Peyer's patch (tissue), 4 donors: ENCODE measurements at regions not wholly inside any gene's neighbourhood (a gene's known extent, or its start where the extent isn't known, plus 50 kb on each side); places are given as distances from the start of the nearest gene placed in this dataset.

Experiments
- DNase-seq, 3 donors: peaks; one replicate each; pipeline ENCODE4 v3.0.0-alpha.2; 2017 to 2019
- H3K27ac ChIP-seq, 4 donors: fragments of 200-600 bp; sonication (generic); one replicate each; pipeline ENCODE4 v1.5.1; 2016 to 2019
- H3K27me3 ChIP-seq, 2 donors: fragments of 200-600 bp; sonication (generic); one replicate each; pipeline ENCODE4 v1.5.1; 2019
- H3K36me3 ChIP-seq, 3 donors: fragments of 200-600 bp; sonication (generic); one replicate each; pipeline ENCODE4 v1.5.1; 2016 to 2019
- H3K4me1 ChIP-seq, 4 donors: fragments of 200-600 bp; sonication (generic); one replicate each; pipeline ENCODE4 v1.5.1; 2016 to 2019
- H3K4me3 ChIP-seq, 4 donors: fragments of 200-600 bp; sonication (generic); 1 replicate in 3 of 4; 2 replicates in 1 of 4; pipeline ENCODE4 v1.5.1; 2016 to 2019; ENCODE audit warnings: mild to moderate bottlenecking in 1 of 4
- H3K9me3 ChIP-seq, 4 donors: fragments of 200-600 bp; sonication (generic); one replicate each; pipeline ENCODE4 v1.5.1; 2016 to 2019; ENCODE audit warnings: mild to moderate bottlenecking in 1 of 4
- CTCF ChIP-seq, 6 experiments: fragments of 450-650 bp in 4 of 6; fragments of 200-600 bp in 2 of 6; sonication (generic) in 1 of 6; IDR thresholded peaks; one replicate each; pipeline ENCODE4 v1.5.1; 2017 to 2019; ENCODE audit warnings: antibody characterized with exemption in 6 of 6, mild to moderate bottlenecking in 3 of 6, moderate library complexity in 1 of 6
- POLR2A ChIP-seq, 2 donors: fragments of 450-650 bp; IDR thresholded peaks; one replicate each; pipeline ENCODE4 v1.5.1; 2017; ENCODE audit warnings: antibody characterized with exemption in 2 of 2, mild to moderate bottlenecking in 2 of 2, moderate library complexity in 2 of 2

DNA sequence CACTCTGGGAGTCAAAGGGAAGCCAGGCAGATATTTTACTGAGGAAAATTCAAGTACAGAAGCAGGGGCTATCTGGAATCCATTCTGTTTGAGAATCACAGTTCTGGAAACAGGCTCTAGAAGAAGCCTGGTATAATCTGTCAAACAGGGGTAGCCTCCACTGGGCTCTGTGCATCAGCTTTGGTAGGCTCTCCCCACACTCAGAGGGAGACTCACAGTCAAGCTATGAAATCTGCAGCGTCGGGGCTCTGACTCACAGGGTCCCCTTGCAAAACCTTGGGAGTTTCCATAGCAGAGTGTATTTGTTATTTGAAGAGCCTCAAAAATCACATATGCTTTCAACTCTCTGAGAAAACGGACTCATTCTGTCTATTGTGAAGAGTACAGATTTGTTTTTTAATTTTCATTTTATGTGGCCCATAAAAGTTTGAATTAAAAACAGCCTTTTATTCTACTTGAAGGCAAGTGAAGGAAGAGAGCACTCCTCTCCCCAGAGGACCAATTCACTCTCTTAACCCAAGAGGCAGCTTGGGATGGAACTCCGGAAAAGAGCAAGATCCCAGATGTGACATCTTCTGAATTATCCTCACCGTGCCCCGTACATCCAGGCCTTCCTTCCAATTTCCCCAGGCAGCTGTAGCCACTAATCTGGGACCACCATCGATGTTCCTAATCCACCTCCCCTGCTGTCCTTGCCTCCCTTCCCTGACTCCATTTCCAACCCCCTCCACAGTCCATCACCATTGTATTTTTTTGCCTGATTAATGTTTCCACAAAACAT lies 590.9 kb upstream of the MGMT start:
- H3K27ac ChIP-seq: no peak overlapping the region
- H3K27me3 ChIP-seq: no peaks in the 10 kb centered on the region
- no peaks in the 10 kb centered on the region for H3K36me3 ChIP-seq
- no peak for DNase-seq
- H3K4me1 ChIP-seq: no peaks in the 10 kb centered on the region
- no peaks in the 10 kb centered on the region for H3K9me3 ChIP-seq
- TF ChIP-seq POLR2A (IDR thresholded peaks at IDR 0.05) (no peak), CTCF (IDR thresholded peaks at IDR 0.05) (no peak)
- no peak overlapping the region for H3K4me3 ChIP-seq

- H3K9me3 ChIP-seq: no peaks in the 10 kb centered on the region
- no peaks in the 10 kb centered on the region for H3K36me3 ChIP-seq
- no peaks in the 10 kb centered on the region for H3K4me1 ChIP-seq
- no peak overlapping the region for H3K4me3 ChIP-seq
- H3K27me3 ChIP-seq: no peaks in the 10 kb centered on the region
- H3K27ac ChIP-seq: no peak overlapping the region
- TF ChIP-seq POLR2A (IDR thresholded peaks at IDR 0.05): no peak
- TF ChIP-seq CTCF (IDR thresholded peaks at IDR 0.05): no peak
- DNase-seq: no peak
These were observed 589.9 kb upstream of the MGMT start for GRCh38 chr10:128877141-128877540.

DNA sequence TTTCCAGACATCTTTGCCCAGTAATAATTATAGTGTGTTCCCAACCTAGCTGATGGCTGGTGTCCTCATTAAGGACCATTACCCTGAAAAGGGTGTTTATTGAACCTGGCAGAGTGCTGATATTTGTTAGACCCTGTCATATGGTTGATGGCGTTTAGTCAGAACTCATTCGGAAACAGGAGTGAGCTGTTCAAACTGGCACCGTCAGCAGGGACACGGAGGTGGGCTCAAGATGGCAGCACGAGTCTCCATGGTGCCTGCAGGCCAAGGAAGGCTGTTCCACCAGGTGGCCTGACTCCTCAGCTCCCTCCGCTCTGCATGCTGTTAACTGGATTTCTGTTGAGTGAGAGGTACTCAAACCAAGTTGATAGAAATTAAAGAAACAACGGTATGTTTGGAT lies 589.1 kb upstream of the MGMT start:
- H3K4me3 ChIP-seq: no peak overlapping the region
- H3K36me3 ChIP-seq: no peaks in the 10 kb centered on the region
- no peaks in the 10 kb centered on the region for H3K27me3 ChIP-seq
- no peaks in the 10 kb centered on the region for H3K4me1 ChIP-seq
- H3K27ac ChIP-seq: no peak overlapping the region
- TF ChIP-seq CTCF (IDR thresholded peaks at IDR 0.05): no peak
- no peak for TF ChIP-seq POLR2A (IDR thresholded peaks at IDR 0.05)
- DNase-seq: no peak
- no peaks in the 10 kb centered on the region for H3K9me3 ChIP-seq

DNA sequence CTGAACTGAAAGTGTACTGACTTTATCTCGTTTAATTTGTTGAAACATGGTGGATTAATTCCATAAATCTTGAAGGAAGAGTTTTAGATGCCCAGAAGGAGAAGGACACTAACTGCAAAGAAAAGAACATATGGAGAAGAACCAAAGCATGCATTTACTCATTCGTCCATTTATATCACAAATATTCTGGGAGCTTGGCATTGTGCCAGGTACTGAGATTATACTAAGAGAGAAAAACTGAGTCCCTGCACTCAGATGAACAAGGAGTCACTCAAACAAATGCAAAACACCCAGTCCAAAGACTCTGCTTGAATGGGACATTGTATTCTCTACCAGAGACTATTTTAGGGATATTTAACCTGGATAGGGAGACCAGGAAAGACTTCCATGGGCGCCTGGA lies 588.0 kb upstream of the MGMT start:
- Histone ChIP-seq H3K9me3 (no peaks in the 10 kb centered on the region), H3K4me1 (no peaks in the 10 kb centered on the region), H3K27me3 (no peaks in the 10 kb centered on the region), H3K36me3 (no peaks in the 10 kb centered on the region), H3K27ac (no peak overlapping the region), H3K4me3 (no peak overlapping the region)
- DNase-seq: no peak
- TF ChIP-seq CTCF (IDR thresholded peaks at IDR 0.05): no peak
- TF ChIP-seq POLR2A (IDR thresholded peaks at IDR 0.05): no peak

GRCh38 chr10:128879441-128880140 lies 587.5 kb upstream of the MGMT start:
- Histone ChIP-seq H3K9me3 (no peaks in the 10 kb centered on the region), H3K27ac (no peak overlapping the region), H3K4me3 (no peak overlapping the region), H3K36me3 (no peaks in the 10 kb centered on the region), H3K27me3 (no peaks in the 10 kb centered on the region), H3K4me1 (no peaks in the 10 kb centered on the region)
- DNase-seq: no peak
- TF ChIP-seq CTCF (IDR thresholded peaks at IDR 0.05) (no peak), POLR2A (IDR thresholded peaks at IDR 0.05) (no peak)
